ENCODE measurements at regions not wholly inside any gene's neighbourhood (a gene's known extent, or its start where the extent isn't known, plus 50 kb on each side); places are given as distances from the start of the nearest gene placed in this dataset.

DNA sequence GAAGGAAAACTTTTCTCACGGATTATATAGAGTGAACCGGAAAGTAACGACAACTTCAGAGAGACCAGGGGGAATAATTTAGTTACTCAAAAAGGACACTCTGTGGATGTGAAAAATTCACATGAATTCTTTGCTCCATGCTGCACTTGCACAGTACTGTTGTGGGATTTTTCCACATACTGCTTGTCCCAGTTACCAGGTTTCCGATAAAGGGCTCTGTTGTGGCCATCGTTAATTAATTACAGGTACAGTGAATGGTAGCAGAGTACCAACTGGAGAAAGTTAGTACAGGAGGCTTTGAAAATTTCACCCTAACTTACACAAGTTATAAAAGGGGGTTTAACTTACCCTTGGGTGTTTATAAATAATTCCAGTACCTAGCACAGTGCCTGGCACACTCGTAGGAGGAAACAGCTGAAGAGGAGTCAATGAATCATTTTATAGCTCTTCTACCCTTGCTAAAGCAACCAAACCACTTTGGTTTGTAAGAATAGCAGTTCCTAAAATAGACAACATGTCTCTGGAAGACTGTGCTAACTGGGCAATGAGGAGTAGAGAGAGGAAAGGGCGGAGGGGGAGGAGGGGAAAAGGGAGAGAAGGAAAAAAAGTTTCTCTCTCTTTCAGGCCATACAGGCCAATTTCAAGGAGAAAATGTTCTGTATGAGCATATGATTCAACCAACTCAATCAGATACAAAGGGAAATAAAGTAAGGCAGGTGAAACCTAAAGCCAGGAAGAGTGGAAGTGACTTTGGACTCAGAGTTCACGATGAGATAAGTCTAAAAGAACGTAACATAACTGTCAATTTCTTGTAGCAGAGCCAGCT is 98.3 kb upstream of the MAGI3 start:
- no peak for TF ChIP-seq POLR2AphosphoS5 (IDR thresholded peaks at IDR 0.05; ENCODE audit: low read depth, low read length)
- TF ChIP-seq POLR2A (IDR thresholded peaks at IDR 0.05; ENCODE audit: low read depth, low read length) = no peak
